ENCODE measurements at regions not wholly inside any gene's neighbourhood (a gene's known extent, or its start where the extent isn't known, plus 50 kb on each side); places are given as distances from the start of the nearest gene placed in this dataset.

- H3K4me3 ChIP-seq, result no peak overlapping the region
- H3K9me3 ChIP-seq, result no peaks in the 10 kb centered on the region
- no peak for DNase-seq (ENCODE audit: low spot score)
- H3K4me1 ChIP-seq, result no peaks in the 10 kb centered on the region
- TF ChIP-seq CTCF (IDR thresholded peaks at IDR 0.05), result no peak
- no peak overlapping the region for H3K27ac ChIP-seq
- H3K36me3 ChIP-seq, result no peaks in the 10 kb centered on the region
- no peaks in the 10 kb centered on the region for H3K27me3 ChIP-seq
Measured at GRCh38 chr13:75123428-75123827, 358.5 kb downstream of the TBC1D4 start.

DNA sequence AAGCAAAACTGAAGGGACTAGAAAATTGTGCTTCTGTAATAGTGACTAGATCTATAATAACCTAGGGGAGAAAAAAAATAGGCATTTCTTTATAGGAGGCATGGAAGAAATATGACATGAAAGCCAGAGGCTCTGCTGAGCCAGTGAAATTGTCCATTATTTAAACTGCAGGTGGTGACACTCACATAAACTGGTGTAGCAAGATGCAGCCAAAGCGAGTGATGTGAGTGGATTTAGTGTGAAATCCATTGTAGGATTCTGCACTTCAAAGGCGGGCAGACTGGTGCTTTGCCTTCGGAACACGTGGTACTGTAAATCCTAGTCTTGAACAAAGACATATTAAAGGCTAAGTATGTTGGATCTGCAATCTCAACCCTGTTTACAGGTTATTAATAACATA, 361.9 kb downstream of the TBC1D4 start:
- no peak for DNase-seq (ENCODE audit: low spot score)
- H3K36me3 ChIP-seq, result no peaks in the 10 kb centered on the region
- H3K4me1 ChIP-seq, result no peaks in the 10 kb centered on the region
- H3K27ac ChIP-seq, result no peak overlapping the region
- no peak for TF ChIP-seq CTCF (IDR thresholded peaks at IDR 0.05)
- no peaks in the 10 kb centered on the region for H3K27me3 ChIP-seq
- H3K4me3 ChIP-seq, result no peak overlapping the region
- H3K9me3 ChIP-seq, result no peaks in the 10 kb centered on the region

- H3K4me3 ChIP-seq, result no peak overlapping the region
- H3K4me1 ChIP-seq, result no peaks in the 10 kb centered on the region
- H3K27ac ChIP-seq, result no peak overlapping the region
- no peak for DNase-seq (ENCODE audit: low spot score)
- no peaks in the 10 kb centered on the region for H3K27me3 ChIP-seq
- peaks cover 0 to 8% of the 10 kb centered on the region in 2 donors for H3K9me3 ChIP-seq
- no peaks in the 10 kb centered on the region for H3K36me3 ChIP-seq
- no peak for TF ChIP-seq CTCF (IDR thresholded peaks at IDR 0.05)
Measured at GRCh38 chr13:75115171-75115570, 366.8 kb downstream of the TBC1D4 start.

DNA sequence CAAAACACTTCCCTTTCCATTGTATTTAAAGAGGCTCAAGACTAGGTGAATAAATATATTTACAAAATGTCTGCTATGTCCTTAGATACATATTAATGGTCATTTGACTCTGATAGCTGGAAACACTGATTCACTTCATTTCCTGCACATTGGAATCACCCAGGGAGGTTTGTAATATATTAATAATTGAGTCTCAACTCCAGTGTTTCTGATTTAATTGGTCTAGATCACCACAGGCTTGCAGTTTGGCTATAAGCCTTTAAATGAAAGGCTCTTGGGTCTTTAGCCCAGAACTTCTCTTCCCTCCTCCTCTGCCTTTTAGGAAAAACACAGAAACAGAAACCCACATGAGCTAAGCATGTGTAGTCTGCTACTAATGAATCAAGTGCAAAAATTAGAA, 378.0 kb downstream of the TBC1D4 start:
- peaks cover 0 to 12% of the 10 kb centered on the region in 2 donors for H3K9me3 ChIP-seq
- no peak for TF ChIP-seq CTCF (IDR thresholded peaks at IDR 0.05)
- H3K4me1 ChIP-seq, result no peaks in the 10 kb centered on the region
- no peak overlapping the region for H3K4me3 ChIP-seq
- H3K36me3 ChIP-seq, result no peaks in the 10 kb centered on the region
- no peaks in the 10 kb centered on the region for H3K27me3 ChIP-seq
- no peak for DNase-seq (ENCODE audit: low spot score)
- H3K27ac ChIP-seq, result no peak overlapping the region

- TF ChIP-seq CTCF (IDR thresholded peaks at IDR 0.05), result no peak
- H3K9me3 ChIP-seq, result peaks cover 0 to 7% of the 10 kb centered on the region in 2 donors
- no peak for DNase-seq (ENCODE audit: low spot score)
- H3K27me3 ChIP-seq, result no peaks in the 10 kb centered on the region
- no peak overlapping the region for H3K27ac ChIP-seq
- no peaks in the 10 kb centered on the region for H3K36me3 ChIP-seq
- no peaks in the 10 kb centered on the region for H3K4me1 ChIP-seq
- no peak overlapping the region for H3K4me3 ChIP-seq
Measured at GRCh38 chr13:75102001-75102716, 379.8 kb downstream of the TBC1D4 start.

GRCh38 chr13:75101348-75101747, 380.6 kb downstream of the TBC1D4 start:
- H3K36me3 ChIP-seq, result no peaks in the 10 kb centered on the region
- TF ChIP-seq CTCF (IDR thresholded peaks at IDR 0.05), result no peak

More at GRCh38 chr13:75101348-75101747, 380.6 kb downstream of the TBC1D4 start:
- no peak for DNase-seq (ENCODE audit: low spot score)
- Histone ChIP-seq H3K27me3 (no peaks in the 10 kb centered on the region), H3K4me1 (no peaks in the 10 kb centered on the region), H3K9me3 (no peaks in the 10 kb centered on the region), H3K27ac (no peak overlapping the region), H3K4me3 (no peak overlapping the region)
